ENCODE measurements at regions not wholly inside any gene's neighbourhood (a gene's known extent, or its start where the extent isn't known, plus 50 kb on each side); places are given as distances from the start of the nearest gene placed in this dataset.

GRCh38 chr6:167502471-167502870 lies 177.6 kb downstream of the TTLL2 start:
- ATAC-seq, result no peak
- POLR2A ChIA-PET, result no interaction called here
- H3K27ac ChIP-seq (ENCODE audit: low read depth, low read length), result no peak overlapping the region
- H3K9ac ChIP-seq (ENCODE audit: low read length), result no peak overlapping the region
- intact Hi-C loops (cut with micrococcal nuclease), result loop anchor here (1.0 to 5.0 kb wide), 2 partner anchors 396 to 465 kb away; no protein-coding TSS in a partner anchor
- no peaks in the 10 kb centered on the region for H3K36me3 ChIP-seq (ENCODE audit: control insufficient read depth in 1 of 2, insufficient read depth in 2 of 2, low read length in 2 of 2)
- CTCF ChIA-PET, result no interaction called here
- DNase-seq (ENCODE audit: low read depth, low spot score), result no peak
- no peak overlapping the region for H2AFZ ChIP-seq (ENCODE audit: low read depth, low read length, poor library complexity, severe bottlenecking)
- no peak for TF ChIP-seq YY1 (IDR thresholded peaks at IDR 0.05; ENCODE audit: extremely low read depth, insufficient replicate concordance, low read depth, low read length)
- no peaks in the 10 kb centered on the region for H3K4me1 ChIP-seq (ENCODE audit: control insufficient read depth in 1 of 2, insufficient read depth in 2 of 2, low read length in 2 of 2)
- H3K79me2 ChIP-seq (ENCODE audit: insufficient read depth, low read length), result no peaks in the 10 kb centered on the region
- H3K27me3 ChIP-seq (ENCODE audit: insufficient read depth, low read length), result peaks cover 5% of the 10 kb centered on the region; the same call in 1 of the 2 replicates
- no peaks in the 10 kb centered on the region for H3K9me2 ChIP-seq (ENCODE audit: insufficient read depth)
- BruUV-seq (replicated peaks), result no TSS peak
- no peak overlapping the region for H3K4me2 ChIP-seq (ENCODE audit: low read length)
- no peaks in the 10 kb centered on the region for H3K9me3 ChIP-seq (ENCODE audit: control insufficient read depth in 1 of 2, insufficient read depth in 1 of 2, low read depth in 1 of 2, low read length in 2 of 2)
- no peak overlapping the region for H3K4me3 ChIP-seq (replicated peaks in 1 of 2; ENCODE audit: low read depth in 1 of 2, low read length in 2 of 2)
- RAD21 ChIA-PET (ENCODE audit: low non-redundant PET in 1 of 2, low total read pairs in 2 of 2, uncharacterized antibody in 2 of 2, unreplicated experiment in 2 of 2), result no interaction called here
- H4K20me1 ChIP-seq (ENCODE audit: insufficient read depth), result no peaks in the 10 kb centered on the region

GRCh38 chr6:167504385-167504961 lies 179.6 kb downstream of the TTLL2 start:
- DNase-seq (ENCODE audit: low read depth, low spot score), result no peak
- no peaks in the 10 kb centered on the region for H3K4me1 ChIP-seq (ENCODE audit: control insufficient read depth in 1 of 2, insufficient read depth in 2 of 2, low read length in 2 of 2)
- ChIA-PET RAD21 (ENCODE audit: low non-redundant PET in 1 of 2, low total read pairs in 2 of 2, uncharacterized antibody in 2 of 2, unreplicated experiment in 2 of 2) (no interaction called here), CTCF (no interaction called here), POLR2A (no interaction called here)
- H3K27me3 ChIP-seq (ENCODE audit: insufficient read depth, low read length), result peaks cover 5% of the 10 kb centered on the region; the same call in 1 of the 2 replicates
- no peaks in the 10 kb centered on the region for H3K79me2 ChIP-seq (ENCODE audit: insufficient read depth, low read length)
- no peak overlapping the region for H3K4me2 ChIP-seq (ENCODE audit: low read length)
- ATAC-seq, result no peak
- no peaks in the 10 kb centered on the region for H3K9me3 ChIP-seq (ENCODE audit: control insufficient read depth in 1 of 2, insufficient read depth in 1 of 2, low read depth in 1 of 2, low read length in 2 of 2)
- BruUV-seq (replicated peaks), result no TSS peak
- no peaks in the 10 kb centered on the region for H3K36me3 ChIP-seq (ENCODE audit: control insufficient read depth in 1 of 2, insufficient read depth in 2 of 2, low read length in 2 of 2)
- H4K20me1 ChIP-seq (ENCODE audit: insufficient read depth), result no peaks in the 10 kb centered on the region
- no peak overlapping the region for H3K27ac ChIP-seq (ENCODE audit: low read depth, low read length)
- no peak overlapping the region for H2AFZ ChIP-seq (ENCODE audit: low read depth, low read length, poor library complexity, severe bottlenecking)
- TF ChIP-seq EZH2 (IDR thresholded peaks at IDR 0.05), result no peak
- TF ChIP-seq JUND (IDR thresholded peaks at IDR 0.05), result no peak
- no peak for TF ChIP-seq REST (IDR thresholded peaks at IDR 0.05; ENCODE audit: low read depth)
- no peak for TF ChIP-seq EGR1 (IDR thresholded peaks at IDR 0.05; ENCODE audit: low read depth)
- TF ChIP-seq SIN3A (IDR thresholded peaks at IDR 0.05; ENCODE audit: low read depth), result no peak
- no peak for TF ChIP-seq ZFX (IDR thresholded peaks at IDR 0.05)
- TF ChIP-seq SP1 (IDR thresholded peaks at IDR 0.05; ENCODE audit: low read depth), result no peak
- no peak for TF ChIP-seq CBX3 (IDR thresholded peaks at IDR 0.05; ENCODE audit: low read depth)
- no peak for TF ChIP-seq EZH2phosphoT487 (IDR thresholded peaks at IDR 0.05; ENCODE audit: borderline replicate concordance)
- TF ChIP-seq CEBPB (IDR thresholded peaks at IDR 0.05; ENCODE audit: low read depth), result no peak
- TF ChIP-seq SRF (IDR thresholded peaks at IDR 0.05; ENCODE audit: low read depth), result no peak
- TF ChIP-seq ZNF274 (IDR thresholded peaks at IDR 0.05; ENCODE audit: low read depth, low read length), result no peak
- TF ChIP-seq FOSL1 (IDR thresholded peaks at IDR 0.05; ENCODE audit: low read depth), result no peak
- no peak overlapping the region for H3K9ac ChIP-seq (ENCODE audit: low read length)
- no peaks in the 10 kb centered on the region for H3K9me2 ChIP-seq (ENCODE audit: insufficient read depth)
- no peak overlapping the region for H3K4me3 ChIP-seq (replicated peaks in 1 of 2; ENCODE audit: low read depth in 1 of 2, low read length in 2 of 2)
- intact Hi-C loops (cut with micrococcal nuclease), result loop anchor here (5.0 kb wide), 1 partner anchor 463 kb away; no protein-coding TSS in a partner anchor

Measured in HCT116 (cell line).